Activated CD4-positive, alpha-beta T cell treated with anti-CD3 and anti-CD28 coated beads, Interleukin-2, amount 50 U/mL, for 1 hour (primary cell): ENCODE measurements at regions not wholly inside any gene's neighbourhood (a gene's known extent, or its start where the extent isn't known, plus 50 kb on each side); places are given as distances from the start of the nearest gene placed in this dataset.

Source experiments
- DNase-seq: peaks from one replicate; pipeline ENCODE4 v3.0.0-alpha.2; 2020

GRCh38 chr6:98498144-98498775 lies 336.1 kb upstream of the POU3F2 start:
- DNase-seq = no peak

GRCh38 chr6:98498866-98499265 lies 335.5 kb upstream of the POU3F2 start:
- DNase-seq = no peak

GRCh38 chr6:98514073-98514720 lies 320.2 kb upstream of the POU3F2 start:
- DNase-seq = no peak

GRCh38 chr6:98514796-98515195 lies 319.6 kb upstream of the POU3F2 start:
- DNase-seq = no peak

GRCh38 chr6:98516206-98516605 lies 318.2 kb upstream of the POU3F2 start:
- no peak for DNase-seq

- DNase-seq = no peak
Observed at GRCh38 chr6:98516866-98517265, 317.5 kb upstream of the POU3F2 start.

GRCh38 chr6:98525860-98526259 lies 308.5 kb upstream of the POU3F2 start:
- no peak for DNase-seq

- no peak for DNase-seq
Observed at GRCh38 chr6:98526465-98526864, 307.9 kb upstream of the POU3F2 start.

- no peak for DNase-seq
Observed at GRCh38 chr6:98529364-98529763, 305.0 kb upstream of the POU3F2 start.

GRCh38 chr6:98530732-98531131 lies 303.6 kb upstream of the POU3F2 start:
- DNase-seq = no peak

- DNase-seq = no peak
Observed at GRCh38 chr6:98532004-98532403, 302.4 kb upstream of the POU3F2 start.

- no peak for DNase-seq
Observed at GRCh38 chr6:98539741-98540140, 294.6 kb upstream of the POU3F2 start.

- no peak for DNase-seq
Observed at GRCh38 chr6:98546376-98546775, 288.0 kb upstream of the POU3F2 start.

GRCh38 chr6:98547151-98547550 lies 287.2 kb upstream of the POU3F2 start:
- no peak for DNase-seq

GRCh38 chr6:98547634-98548033 lies 286.7 kb upstream of the POU3F2 start:
- no peak for DNase-seq

- no peak for DNase-seq
Observed at GRCh38 chr6:98548301-98548700, 286.1 kb upstream of the POU3F2 start.

- no peak for DNase-seq
Observed at GRCh38 chr6:98560418-98560817, 274.0 kb upstream of the POU3F2 start.

- no peak for DNase-seq
Observed at GRCh38 chr6:98560841-98561240, 273.5 kb upstream of the POU3F2 start.

- DNase-seq = no peak
Observed at GRCh38 chr6:98566126-98566525, 268.2 kb upstream of the POU3F2 start.

GRCh38 chr6:98572579-98572978 lies 261.8 kb upstream of the POU3F2 start:
- no peak for DNase-seq

GRCh38 chr6:98574984-98575383 lies 259.4 kb upstream of the POU3F2 start:
- no peak for DNase-seq

- DNase-seq = no peak
Observed at GRCh38 chr6:98576791-98577190, 257.6 kb upstream of the POU3F2 start.

GRCh38 chr6:98578016-98578415 lies 256.4 kb upstream of the POU3F2 start:
- no peak for DNase-seq

GRCh38 chr6:98579079-98579478 lies 255.3 kb upstream of the POU3F2 start:
- DNase-seq = no peak

GRCh38 chr6:98579941-98580340 lies 254.4 kb upstream of the POU3F2 start:
- DNase-seq = no peak
